OCI-LY1 (cell line): ENCODE measurements at regions not wholly inside any gene's neighbourhood (a gene's known extent, or its start where the extent isn't known, plus 50 kb on each side); places are given as distances from the start of the nearest gene placed in this dataset.

Experiments used
- H2AFZ ChIP-seq: fragments of 200-600 bp; sonication (generic), shearing (Covaris generic); 2 replicates; pipeline ENCODE4 v1.6.0; 2014; ENCODE audit warnings: antibody characterized with exemption, mild to moderate bottlenecking, low read length
- H3F3A ChIP-seq: fragments of 200-600 bp; sonication (generic), shearing (Covaris generic); 2 replicates; pipeline ENCODE4 v1.6.0; 2014; ENCODE audit warnings: mild to moderate bottlenecking, antibody characterized with exemption, low read length, moderate library complexity; ENCODE audit not compliant: insufficient read depth
- H3K27ac ChIP-seq: fragments of 200-600 bp; sonication (generic); 2 replicates; pipeline ENCODE4 v1.5.1; 2014; ENCODE audit warnings: low read length, mixed run types, mild to moderate bottlenecking, low read depth; ENCODE audit not compliant: poor library complexity, severe bottlenecking
- H3K27me3 ChIP-seq: fragments of 200-600 bp; sonication (generic); 2 replicates; pipeline ENCODE4 v1.6.0; 2014; ENCODE audit warnings: antibody characterized with exemption, mild to moderate bottlenecking, low read length, moderate library complexity; ENCODE audit not compliant: insufficient read depth
- H3K36me3 ChIP-seq: fragments of 200-600 bp; sonication (generic); 2 replicates; pipeline ENCODE4 v1.6.1; 2014; ENCODE audit warnings: mild to moderate bottlenecking, antibody characterized with exemption, low read length, moderate library complexity, mixed read lengths; ENCODE audit not compliant: insufficient read depth
- H3K4me1 ChIP-seq: fragments of 200-600 bp; sonication (generic); 2 replicates; pipeline ENCODE4 v1.5.1; 2014; ENCODE audit warnings: mild to moderate bottlenecking, low read length, moderate library complexity; ENCODE audit not compliant: insufficient read depth, severe bottlenecking
- H3K4me2 ChIP-seq: fragments of 200-600 bp; sonication (generic), shearing (Covaris generic); 2 replicates; pipeline ENCODE4 v1.6.1; 2014; ENCODE audit warnings: low read length
- H3K4me3 ChIP-seq: fragments of 200-600 bp; sonication (generic); 2 replicates; pipeline ENCODE4 v1.5.1; 2014; ENCODE audit warnings: low read length, low read depth, mild to moderate bottlenecking, mixed read lengths; ENCODE audit not compliant: poor library complexity, severe bottlenecking
- H3K79me2 ChIP-seq: fragments of 200-600 bp; shearing (Covaris generic); 2 replicates; pipeline ENCODE4 v1.6.1; 2016; ENCODE audit warnings: mixed run types, low read length, mixed read lengths; ENCODE audit not compliant: insufficient read depth
- H3K9ac ChIP-seq: fragments of 200-600 bp; sonication (generic), shearing (Covaris generic); 2 replicates; pipeline ENCODE4 v1.6.1; 2014; ENCODE audit warnings: mild to moderate bottlenecking, low read length, mixed read lengths
- H3K9me2 ChIP-seq: fragments of 200-600 bp; sonication (generic), shearing (Covaris generic); 2 replicates; pipeline ENCODE4 v1.6.1; 2014; ENCODE audit warnings: low read depth, mild to moderate bottlenecking, low read length, mixed read lengths
- H3K9me3 ChIP-seq: fragments of 200-600 bp; shearing (Covaris generic); 2 replicates; pipeline ENCODE4 v1.6.1; 2014; ENCODE audit warnings: low read length, mixed read lengths
- H4K20me1 ChIP-seq: fragments of 200-600 bp; sonication (generic), shearing (Covaris generic); 2 replicates; pipeline ENCODE4 v1.6.0; 2016; ENCODE audit warnings: mild to moderate bottlenecking, low read length; ENCODE audit not compliant: insufficient read depth
- EZH2 ChIP-seq: fragments of 200-600 bp; sonication (generic), shearing (Covaris generic); IDR thresholded peaks from 2 replicates; pipeline ENCODE4 v1.8.0; 2017; ENCODE audit warnings: borderline replicate concordance, mixed run types, mild to moderate bottlenecking, antibody characterized with exemption, low read length, moderate library complexity, mixed read lengths
- TF ChIP-seq, protein P1 (sequence below): fragments of 200-600 bp; sonication (generic), shearing (Covaris generic); IDR thresholded peaks from 2 replicates; pipeline ENCODE4 v1.5.1; 2017; ENCODE audit warnings: mild to moderate bottlenecking, antibody characterized with exemption, low read length, moderate library complexity, mixed read lengths

DNA sequence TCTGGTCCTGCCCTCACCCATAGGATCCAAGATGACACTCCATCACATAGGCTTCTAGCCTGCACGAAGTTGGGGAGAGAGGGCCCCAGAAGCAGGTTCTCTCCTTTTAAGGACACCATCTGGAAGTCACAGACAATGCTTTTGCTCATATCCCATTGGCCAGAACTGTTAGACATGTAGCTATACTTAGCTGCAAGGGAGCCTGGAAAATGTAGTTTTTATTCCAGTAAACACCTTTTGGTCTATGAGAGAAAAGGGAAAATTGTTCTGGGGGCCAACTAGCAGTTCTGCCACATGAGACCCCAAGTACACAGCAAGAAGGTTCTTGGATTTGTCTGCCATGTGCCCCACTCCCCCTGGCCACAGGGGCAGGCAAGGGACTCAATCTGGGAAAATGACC is 206.1 kb downstream of the ZFP36L2 start:
- Histone ChIP-seq H3F3A (no peaks in the 10 kb centered on the region), H3K4me2 (no peak overlapping the region), H3K4me3 (no peak overlapping the region), H3K79me2 (no peaks in the 10 kb centered on the region), H3K9me2 (no peaks in the 10 kb centered on the region), H3K4me1 (no peaks in the 10 kb centered on the region), H3K9me3 (0 out of 2 replicates have a peak, but pooled peaks cover 2% of the 10 kb centered on the region), H2AFZ (no peak overlapping the region), H3K9ac (no peak overlapping the region), H4K20me1 (no peaks in the 10 kb centered on the region), H3K36me3 (no peaks in the 10 kb centered on the region; the same call in 1 of the 2 replicates), H3K27me3 (peaks cover 9% of the 10 kb centered on the region; the same call in 1 of the 2 replicates), H3K27ac (no peak overlapping the region)
- TF ChIP-seq EZH2, result no peak
- TF ChIP-seq, protein P1, sequence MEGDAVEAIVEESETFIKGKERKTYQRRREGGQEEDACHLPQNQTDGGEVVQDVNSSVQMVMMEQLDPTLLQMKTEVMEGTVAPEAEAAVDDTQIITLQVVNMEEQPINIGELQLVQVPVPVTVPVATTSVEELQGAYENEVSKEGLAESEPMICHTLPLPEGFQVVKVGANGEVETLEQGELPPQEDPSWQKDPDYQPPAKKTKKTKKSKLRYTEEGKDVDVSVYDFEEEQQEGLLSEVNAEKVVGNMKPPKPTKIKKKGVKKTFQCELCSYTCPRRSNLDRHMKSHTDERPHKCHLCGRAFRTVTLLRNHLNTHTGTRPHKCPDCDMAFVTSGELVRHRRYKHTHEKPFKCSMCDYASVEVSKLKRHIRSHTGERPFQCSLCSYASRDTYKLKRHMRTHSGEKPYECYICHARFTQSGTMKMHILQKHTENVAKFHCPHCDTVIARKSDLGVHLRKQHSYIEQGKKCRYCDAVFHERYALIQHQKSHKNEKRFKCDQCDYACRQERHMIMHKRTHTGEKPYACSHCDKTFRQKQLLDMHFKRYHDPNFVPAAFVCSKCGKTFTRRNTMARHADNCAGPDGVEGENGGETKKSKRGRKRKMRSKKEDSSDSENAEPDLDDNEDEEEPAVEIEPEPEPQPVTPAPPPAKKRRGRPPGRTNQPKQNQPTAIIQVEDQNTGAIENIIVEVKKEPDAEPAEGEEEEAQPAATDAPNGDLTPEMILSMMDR, result no peak

GRCh38 chr2:43019536-43020183 is 206.7 kb downstream of the ZFP36L2 start:
- H3K9ac ChIP-seq, result no peak overlapping the region
- H3K9me3 ChIP-seq, result 0 out of 2 replicates have a peak, but pooled peaks cover 2% of the 10 kb centered on the region
- TF ChIP-seq, protein P1, result no peak
- TF ChIP-seq EZH2, result no peak
- H3K4me2 ChIP-seq, result no peak overlapping the region
- no peak overlapping the region for H2AFZ ChIP-seq
- H3K79me2 ChIP-seq, result no peaks in the 10 kb centered on the region
- peaks cover 9% of the 10 kb centered on the region; the same call in 1 of the 2 replicates for H3K27me3 ChIP-seq
- H3K27ac ChIP-seq, result no peak overlapping the region
- no peak overlapping the region for H3K4me3 ChIP-seq
- no peaks in the 10 kb centered on the region for H3K4me1 ChIP-seq
- H4K20me1 ChIP-seq, result no peaks in the 10 kb centered on the region
- no peaks in the 10 kb centered on the region for H3K9me2 ChIP-seq
- no peaks in the 10 kb centered on the region for H3F3A ChIP-seq
- H3K36me3 ChIP-seq, result no peaks in the 10 kb centered on the region; the same call in 1 of the 2 replicates

GRCh38 chr2:43019025-43019367 is 207.4 kb downstream of the ZFP36L2 start:
- Histone ChIP-seq H3K4me3 (no peak overlapping the region), H4K20me1 (no peaks in the 10 kb centered on the region), H3K79me2 (no peaks in the 10 kb centered on the region), H2AFZ (no peak overlapping the region), H3K4me1 (no peaks in the 10 kb centered on the region), H3K27me3 (peaks cover 9% of the 10 kb centered on the region; the same call in 1 of the 2 replicates), H3K27ac (no peak overlapping the region), H3K9me2 (no peaks in the 10 kb centered on the region), H3K9me3 (0 out of 2 replicates have a peak, but pooled peaks cover 2% of the 10 kb centered on the region), H3K9ac (no peak overlapping the region), H3K36me3 (no peaks in the 10 kb centered on the region; the same call in 1 of the 2 replicates), H3K4me2 (no peak overlapping the region), H3F3A (no peaks in the 10 kb centered on the region)
- no peak for TF ChIP-seq EZH2
- TF ChIP-seq, protein P1, result no peak
